ENCODE measurements at regions not wholly inside any gene's neighbourhood (a gene's known extent, or its start where the extent isn't known, plus 50 kb on each side); places are given as distances from the start of the nearest gene placed in this dataset.

DNA sequence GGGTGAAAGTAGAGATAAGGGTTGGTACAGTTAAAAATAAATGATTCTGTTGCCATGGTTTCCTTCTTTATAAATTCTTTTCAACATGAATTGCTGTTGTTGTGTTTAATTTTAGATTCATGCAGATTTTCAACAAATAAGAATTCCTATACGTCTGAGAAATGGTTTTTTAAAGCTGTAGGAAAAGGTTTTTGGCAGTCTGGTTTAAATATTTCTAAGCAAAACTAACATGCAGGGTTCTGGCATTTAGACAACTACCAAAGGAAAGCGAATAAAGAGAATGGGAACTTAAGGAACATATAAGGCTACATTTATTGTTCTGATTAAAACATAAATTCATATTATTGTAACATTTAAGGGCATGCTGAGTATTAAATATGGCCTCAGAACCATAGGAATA is 203.0 kb upstream of the MIR17HG start:
- H3K4me3 ChIP-seq (ENCODE audit: low read depth, low read length), result no peak overlapping the region

DNA sequence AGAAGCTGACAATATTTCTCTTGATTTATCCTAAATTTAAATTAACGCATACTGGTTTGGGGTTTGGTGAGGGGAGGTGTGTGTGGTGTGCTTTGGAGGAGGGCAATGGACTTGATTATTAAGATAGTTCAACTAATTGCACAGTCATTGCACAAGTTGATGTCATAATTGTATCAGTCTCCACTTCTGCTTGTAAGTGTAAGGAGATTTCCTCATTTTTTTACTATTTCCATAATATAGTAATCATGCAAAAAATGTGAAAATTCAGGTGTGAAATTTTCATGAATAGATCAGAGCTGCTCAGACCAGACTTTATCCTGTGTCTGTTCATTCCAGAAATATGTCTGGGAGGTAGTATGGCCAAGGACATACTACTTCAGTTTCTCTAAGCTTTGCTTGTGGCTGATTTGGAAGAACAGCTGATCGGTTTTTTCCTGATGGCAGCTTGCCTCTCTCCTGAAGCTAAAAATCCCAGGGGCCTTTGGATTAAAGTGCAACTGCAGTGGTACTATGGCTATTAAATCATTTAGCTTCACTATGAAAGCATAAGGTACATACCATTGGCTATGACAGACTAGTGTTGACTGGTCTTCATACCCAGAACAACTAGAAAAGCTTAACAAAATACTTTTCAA is 201.8 kb upstream of the MIR17HG start:
- no peak overlapping the region for H3K4me3 ChIP-seq (ENCODE audit: low read depth, low read length)

DNA sequence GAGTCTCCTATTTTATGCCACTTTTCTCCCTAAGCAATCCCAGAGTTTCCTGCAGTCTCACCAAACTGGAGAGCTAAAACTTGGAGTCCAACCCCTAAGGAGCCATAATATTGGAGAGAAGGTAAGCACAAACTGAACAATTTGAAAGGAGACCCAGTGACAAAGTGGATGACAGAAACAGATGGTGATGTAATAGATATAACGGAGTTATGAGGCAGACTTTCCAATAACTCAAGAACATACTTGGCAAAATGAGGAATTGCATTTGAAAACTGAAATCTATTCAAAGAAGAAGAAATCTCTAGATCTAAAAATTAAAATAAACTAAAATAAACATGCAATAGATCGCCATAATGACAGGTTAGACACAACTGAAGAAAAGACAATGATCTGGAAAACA is 200.9 kb upstream of the MIR17HG start:
- no peak overlapping the region for H3K4me3 ChIP-seq (ENCODE audit: low read depth, low read length)

DNA sequence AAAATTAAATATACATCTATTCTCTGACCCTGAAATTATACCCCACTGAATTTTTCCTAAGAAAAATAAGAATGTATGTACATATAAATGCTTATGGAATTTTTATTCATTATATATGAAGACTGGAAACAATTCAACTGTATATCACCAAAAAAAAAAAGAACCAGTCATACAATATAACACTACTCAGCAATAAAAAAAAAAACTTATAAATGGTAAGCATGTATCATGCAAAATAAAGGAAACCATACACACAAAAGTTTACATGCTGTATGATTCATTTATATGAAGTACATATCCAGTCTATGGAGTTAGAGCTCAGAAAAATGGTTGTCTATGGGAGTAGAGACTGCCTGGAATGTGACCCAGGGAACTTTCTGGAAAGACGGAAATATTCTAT is 199.4 kb upstream of the MIR17HG start:
- H3K4me3 ChIP-seq (ENCODE audit: low read depth, low read length), result no peak overlapping the region

GRCh38 chr13:91151921-91152320 is 195.6 kb upstream of the MIR17HG start:
- H3K4me3 ChIP-seq (ENCODE audit: low read depth, low read length), result no peak overlapping the region

DNA sequence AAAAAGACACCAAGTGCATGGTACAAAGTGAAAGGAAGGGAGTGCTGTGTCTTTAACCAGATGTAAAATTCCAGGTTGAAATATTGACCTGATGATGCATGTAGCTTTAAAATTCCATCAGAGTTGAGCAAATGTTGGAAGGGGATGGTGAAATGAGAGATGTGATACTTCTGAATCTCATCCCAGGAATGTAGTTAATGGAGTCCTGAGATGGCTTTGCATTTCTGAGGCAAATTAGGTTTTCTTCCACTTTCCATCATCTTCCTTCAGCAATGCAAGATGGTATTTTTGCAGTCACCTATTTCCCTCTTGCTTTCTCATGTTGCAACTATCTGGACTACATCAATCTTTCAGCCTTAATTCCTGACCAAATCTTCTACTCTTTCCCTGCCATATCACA is 194.1 kb upstream of the MIR17HG start:
- no peak overlapping the region for H3K4me3 ChIP-seq (ENCODE audit: low read depth, low read length)

DNA sequence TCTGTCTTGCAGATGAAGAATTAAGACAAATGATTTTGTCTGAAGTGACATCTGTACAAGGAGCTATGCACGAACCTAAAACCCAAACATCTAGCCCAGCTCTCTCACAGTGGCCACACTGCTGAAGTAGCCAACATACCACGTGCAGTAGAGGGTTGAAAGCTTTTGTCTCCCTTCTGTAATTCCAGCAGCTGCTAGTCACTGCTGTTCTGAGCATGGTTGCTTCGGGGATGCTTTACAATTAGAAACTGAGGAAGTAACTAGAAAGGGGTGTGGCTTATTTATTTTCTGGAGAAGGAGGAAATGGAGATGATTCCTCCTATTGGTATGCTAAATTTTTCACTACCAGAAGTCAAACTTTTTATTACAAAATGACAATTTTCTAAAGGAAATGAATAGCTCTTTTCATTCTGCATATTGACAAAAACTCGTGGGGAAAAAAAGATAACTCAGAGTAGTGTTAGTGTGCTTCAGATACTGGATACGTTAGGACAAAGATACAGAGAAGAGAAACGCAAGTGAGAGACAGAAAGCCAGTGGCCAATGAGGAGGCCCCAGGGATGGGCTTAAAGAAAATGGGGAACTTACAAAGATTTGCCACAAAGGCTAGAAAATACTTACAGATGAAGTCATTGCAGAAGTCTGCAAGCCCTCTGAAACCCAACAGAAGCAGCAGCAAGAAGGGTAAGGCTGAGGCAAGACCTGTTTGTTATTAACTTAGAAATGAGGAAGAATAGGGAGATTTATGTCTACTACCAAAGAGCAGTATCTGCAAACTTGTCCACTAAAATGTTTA is 192.7 kb upstream of the MIR17HG start:
- no peak overlapping the region for H3K4me3 ChIP-seq (ENCODE audit: low read depth, low read length)

DNA sequence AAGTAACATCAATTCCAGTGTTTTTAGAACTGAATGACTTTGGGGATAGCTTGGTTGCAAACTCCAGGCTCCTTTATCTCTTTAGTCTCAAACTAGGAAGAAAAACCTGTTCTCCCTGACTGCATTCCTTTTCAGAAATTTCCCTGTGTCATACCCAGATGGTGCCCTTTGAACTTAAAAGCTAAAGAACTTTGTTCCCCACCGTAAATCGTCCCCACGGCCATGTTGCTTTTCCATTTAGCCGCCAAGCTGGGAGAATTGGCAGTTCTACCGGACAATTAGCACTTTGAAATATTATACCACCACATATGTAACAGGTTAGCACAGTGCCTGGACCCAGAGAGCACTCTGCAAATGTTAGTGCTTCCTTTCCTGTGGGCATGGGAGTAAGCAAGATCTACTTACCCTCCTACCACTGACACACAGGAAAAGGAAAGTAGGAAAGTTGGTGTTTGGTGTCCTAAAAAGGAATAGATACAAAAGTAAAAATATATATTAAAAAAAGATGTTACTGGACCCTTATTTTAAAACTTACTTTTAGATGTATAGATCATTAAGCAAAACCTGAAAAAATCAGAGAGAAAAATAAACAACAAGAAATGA is 191.9 kb upstream of the MIR17HG start:
- no peak overlapping the region for H3K4me3 ChIP-seq (ENCODE audit: low read depth, low read length)

DNA sequence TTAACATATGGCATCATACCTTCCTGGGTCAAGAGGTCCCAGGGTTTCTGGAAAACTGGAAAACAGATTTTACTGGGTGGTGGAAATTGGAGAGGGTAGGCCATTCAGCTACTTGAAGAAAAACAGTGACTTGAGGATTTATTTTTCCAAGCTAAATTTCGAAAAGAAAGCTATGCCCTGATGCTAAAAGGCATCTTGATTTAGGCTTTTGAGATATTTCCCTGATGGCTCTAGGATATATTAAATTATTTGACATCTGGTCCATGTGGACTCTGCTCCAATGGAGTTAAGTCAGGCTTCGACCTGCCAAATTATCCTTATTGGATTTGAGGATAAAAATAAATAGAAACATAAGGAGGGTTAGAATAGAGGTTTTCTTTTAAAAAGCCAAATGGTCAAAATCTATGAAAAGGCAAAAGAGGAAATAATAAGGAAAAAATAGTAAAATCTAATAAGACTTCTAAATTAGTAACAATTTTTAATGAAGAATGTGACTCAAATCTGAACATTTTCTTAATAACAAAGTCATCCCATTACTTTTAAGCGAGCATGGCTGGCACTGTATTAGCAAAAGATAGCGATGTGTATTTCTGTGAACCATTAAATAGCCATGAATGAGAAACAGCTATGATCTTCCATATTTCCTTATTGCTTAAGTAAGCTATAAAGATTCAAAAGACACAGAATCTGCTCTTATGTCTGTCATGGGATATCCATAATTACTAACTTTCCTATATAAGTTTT is 190.0 kb upstream of the MIR17HG start:
- no peak overlapping the region for H3K4me3 ChIP-seq (ENCODE audit: low read depth, low read length)

DNA sequence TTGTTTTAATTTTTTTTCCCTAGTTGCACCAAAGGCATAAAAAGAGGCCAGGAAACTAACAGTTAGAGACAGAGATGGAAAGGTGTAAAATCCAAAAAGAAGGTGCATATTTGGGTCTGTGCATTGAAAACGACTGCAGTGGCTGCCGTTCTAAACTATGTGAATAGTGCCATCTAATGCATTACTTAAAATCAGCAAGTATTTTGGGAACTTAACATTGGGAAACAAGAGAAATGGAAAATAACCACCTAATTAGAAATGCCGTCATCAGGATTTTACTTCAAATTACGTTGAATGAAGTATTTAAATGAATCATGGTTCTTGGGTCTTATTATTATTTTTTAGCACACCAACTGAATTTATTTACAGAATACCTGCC is 189.5 kb upstream of the MIR17HG start:
- H3K4me3 ChIP-seq (ENCODE audit: low read depth, low read length), result no peak overlapping the region

- H3K4me3 ChIP-seq (ENCODE audit: low read depth, low read length), result no peak overlapping the region
These were observed 185.3 kb upstream of the MIR17HG start for GRCh38 chr13:91162180-91162579.

- H3K4me3 ChIP-seq (ENCODE audit: low read depth, low read length), result no peak overlapping the region
These were observed 184.9 kb upstream of the MIR17HG start for GRCh38 chr13:91162589-91162988.

DNA sequence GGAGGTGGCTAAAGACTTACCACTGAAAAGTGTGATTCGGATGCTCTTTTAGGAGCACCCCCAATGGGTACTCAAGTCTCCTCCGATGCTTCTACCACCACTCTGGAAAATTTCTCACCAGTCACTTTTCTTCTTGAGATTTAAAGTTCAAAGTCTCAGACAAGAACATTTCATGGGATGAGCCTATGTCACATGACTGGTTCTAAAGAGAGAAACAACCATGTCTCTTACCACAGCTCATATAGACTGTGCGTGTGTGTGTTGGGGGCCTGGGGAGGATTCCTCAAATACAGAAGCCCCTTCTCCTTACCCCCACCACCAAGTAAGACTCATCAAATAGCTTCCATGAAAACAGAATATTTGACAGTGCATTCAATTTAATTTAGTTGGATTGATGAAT is 181.7 kb upstream of the MIR17HG start:
- no peak overlapping the region for H3K4me3 ChIP-seq (ENCODE audit: low read depth, low read length)

DNA sequence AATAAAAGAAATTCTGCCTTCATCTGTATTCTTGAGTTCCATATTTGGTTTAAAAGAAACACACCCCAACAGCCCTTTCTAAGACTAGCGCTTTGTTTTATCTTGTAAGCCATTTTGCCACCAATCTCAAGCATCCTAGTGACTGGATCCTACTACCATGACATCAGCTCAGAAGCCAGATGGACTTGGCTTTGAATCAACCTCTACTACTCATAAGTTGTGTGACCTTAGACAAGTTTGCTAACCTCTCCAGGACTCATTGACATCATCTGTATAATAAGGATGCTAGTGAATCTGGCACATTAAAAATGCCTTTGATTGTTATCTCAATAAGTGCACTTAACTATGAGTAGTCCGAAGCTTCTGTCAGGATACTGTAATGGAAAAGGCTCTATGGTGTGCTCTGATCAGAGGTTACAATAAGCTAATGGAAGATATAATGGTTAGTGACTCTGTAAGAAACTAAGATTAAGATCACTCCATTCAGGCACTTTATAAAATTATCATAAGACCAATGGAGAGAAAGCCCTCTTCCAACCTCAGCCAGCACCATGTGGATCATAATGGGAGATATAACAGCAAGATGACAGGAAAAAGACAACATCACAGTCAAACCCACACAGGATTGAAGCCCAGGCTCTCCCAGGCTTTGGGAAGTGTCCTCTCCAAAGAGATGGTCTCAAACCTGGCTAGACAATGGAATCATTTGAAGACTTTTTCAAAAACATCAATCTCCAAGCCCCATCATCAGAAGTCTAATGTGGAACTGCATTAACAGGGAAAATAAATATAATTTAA is 180.6 kb upstream of the MIR17HG start:
- H3K4me3 ChIP-seq (ENCODE audit: low read depth, low read length), result no peak overlapping the region

DNA sequence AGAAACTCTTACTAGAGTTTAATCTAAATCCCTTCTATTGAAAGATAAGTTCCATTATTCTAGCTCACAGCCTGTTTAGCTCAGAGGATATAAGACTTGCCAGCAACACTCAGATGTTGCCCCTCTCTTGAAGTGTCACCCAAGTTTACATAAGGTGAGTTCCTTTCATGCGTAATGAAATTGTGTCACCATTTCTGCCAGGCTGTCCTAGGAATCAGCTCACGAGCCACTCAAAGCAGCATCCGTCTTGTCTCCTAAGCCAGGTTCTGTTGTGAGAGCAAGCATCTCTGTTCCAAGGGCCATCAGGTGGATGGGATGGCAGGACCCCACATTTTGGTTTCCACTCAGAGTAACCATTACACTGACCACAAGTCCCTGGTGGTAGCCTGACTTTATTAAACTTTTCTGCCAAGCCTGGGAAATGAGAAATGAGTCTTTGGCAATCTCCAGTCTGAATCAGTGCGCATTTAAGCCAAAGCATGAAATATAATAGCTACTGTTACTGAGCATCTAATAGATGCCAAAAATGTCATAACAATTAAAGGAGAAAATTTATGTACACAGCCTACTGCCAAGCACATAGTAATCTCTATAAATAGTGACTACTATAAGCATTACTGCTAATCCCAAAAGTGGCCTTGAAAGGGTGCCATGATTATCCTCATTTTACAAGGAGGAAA is 179.6 kb upstream of the MIR17HG start:
- no peak overlapping the region for H3K4me3 ChIP-seq (ENCODE audit: low read depth, low read length)

DNA sequence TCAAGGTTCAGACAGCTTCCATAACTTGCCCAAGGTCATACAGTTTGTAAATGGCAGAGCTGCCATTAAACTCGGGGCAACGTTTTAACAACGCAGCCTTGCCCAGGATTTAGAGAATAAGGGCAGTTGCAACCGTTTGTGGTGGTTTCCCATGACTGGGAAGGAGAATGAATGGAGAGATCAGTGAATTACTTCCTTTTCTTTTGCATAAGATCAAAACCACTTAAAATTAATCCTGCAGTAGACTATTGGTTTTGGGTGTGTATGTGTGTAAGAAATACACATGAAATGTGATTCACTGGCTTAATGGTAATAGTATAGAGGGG is 179.1 kb upstream of the MIR17HG start:
- no peak overlapping the region for H3K4me3 ChIP-seq (ENCODE audit: low read depth, low read length)

DNA sequence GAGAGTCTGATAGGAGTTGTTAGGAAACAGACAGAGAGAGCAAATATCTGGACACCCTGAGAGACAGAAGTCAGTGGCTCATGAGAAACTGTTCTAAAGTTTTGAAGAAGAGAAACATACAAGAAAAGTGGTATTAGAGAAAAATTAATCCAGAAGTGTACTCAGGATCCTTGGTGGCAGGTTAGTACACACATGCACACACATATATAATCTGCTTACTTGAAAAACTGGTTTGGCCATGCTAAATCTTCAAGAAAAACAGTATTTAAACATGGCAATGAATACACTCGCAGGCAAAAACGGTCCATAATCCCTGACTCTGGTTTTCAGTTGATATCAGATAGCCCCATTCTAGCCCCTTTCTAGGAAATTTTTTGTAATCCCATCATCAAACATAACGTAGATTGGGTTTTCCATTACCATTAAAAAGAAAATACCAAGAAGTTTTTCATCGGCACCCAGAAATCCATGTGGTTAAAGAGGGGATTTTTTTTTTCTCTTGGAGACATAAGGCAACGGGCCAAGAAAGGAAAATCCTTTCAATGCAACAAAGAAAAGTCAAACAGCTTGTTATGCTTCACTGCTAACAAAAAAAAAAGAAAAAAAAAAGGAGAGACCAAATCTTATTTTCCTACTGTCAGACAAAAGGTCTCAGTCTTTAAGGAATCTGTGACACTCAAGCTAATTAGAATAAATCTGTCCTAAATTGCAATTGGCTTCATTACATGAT is 178.0 kb upstream of the MIR17HG start:
- no peak overlapping the region for H3K4me3 ChIP-seq (ENCODE audit: low read depth, low read length)

DNA sequence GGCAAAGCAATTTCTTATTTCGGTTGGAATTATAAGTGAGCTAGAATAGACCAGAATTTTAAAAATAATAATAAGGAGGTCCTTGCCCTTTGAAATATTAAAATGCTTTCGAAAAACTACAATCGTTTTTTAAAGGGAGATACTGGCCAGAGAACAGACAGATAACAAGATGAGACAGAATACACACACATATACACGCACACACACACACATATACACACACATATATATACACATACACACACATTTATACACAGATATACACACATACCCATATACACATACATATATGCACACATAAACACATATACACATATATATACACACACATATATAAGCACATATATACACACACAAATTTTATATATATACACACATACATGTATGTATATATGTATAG is 175.3 kb upstream of the MIR17HG start:
- no peak overlapping the region for H3K4me3 ChIP-seq (ENCODE audit: low read depth, low read length)

- peak overlapping the region; percentile 62 for H3K4me3 ChIP-seq (ENCODE audit: low read depth, low read length)
These were observed 172.5 kb upstream of the MIR17HG start for GRCh38 chr13:91174886-91175501.

Data from iPS-11a (cell line).